ENCODE measurements at regions not wholly inside any gene's neighbourhood (a gene's known extent, or its start where the extent isn't known, plus 50 kb on each side); places are given as distances from the start of the nearest gene placed in this dataset.
"Not testable (repeated sequence)": the region's sequence is repeated elsewhere in the genome, so short reads cannot be mapped to it uniquely, and the experiment has no call there.

DNA sequence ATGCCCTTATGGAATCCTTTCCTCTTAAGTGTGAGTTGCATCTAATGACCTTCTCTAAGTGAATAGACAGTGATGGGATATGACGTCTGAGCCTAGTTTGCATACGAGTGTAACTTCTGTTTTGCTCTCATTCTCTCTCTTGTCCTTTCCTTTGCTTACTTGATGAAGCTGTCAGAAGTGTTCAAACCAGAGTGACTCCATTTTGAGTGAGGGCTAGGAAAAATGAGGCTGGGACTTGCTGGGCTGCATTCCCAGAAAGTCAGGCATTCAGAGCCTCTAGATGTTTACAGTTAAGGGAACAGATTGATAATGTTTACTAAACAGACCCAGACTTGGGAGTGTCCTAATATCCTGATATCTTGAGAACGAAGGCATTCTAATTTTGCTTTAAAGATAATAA lies 311.2 kb upstream of the SOX4 start:
- not testable (repeated sequence) for DNase-seq

DNA sequence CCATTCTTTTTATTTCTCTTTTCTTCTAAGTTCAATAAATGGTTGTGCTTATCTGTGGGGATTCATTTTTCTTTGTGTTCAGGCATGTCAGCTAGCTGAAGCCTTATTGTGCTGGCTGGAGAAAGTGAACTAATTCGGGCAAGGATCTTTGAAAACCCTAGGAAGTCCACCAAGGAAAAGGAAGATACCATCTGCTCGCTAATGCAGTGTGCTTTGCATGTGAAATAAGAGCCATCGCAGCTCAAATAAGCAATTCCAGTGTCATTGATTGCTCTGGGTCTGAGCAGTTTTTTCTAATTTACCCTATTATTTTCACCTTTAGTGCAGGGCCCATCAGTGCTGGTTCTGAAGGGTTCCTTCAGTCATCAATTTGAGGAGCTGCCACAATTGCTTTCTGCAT lies 309.4 kb upstream of the SOX4 start:
- no peak for DNase-seq

DNA sequence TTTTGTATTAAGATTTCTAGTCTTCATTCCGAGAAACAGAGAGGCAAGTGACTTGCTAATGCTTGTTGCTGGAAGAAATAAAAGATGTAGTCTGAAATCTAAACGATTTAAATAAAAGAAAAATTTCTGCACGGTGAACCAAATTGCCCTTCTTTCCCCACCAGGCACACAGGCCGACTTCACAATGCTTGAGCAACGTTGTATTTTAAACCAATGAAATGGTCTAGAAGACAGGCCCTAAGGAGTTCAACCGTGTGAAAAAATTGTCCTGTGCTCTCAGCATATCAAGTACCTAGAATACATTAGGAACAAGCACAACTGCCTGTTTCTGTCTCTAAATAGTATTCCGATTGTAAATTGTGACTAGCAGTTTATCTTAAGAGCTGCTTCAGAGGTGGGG lies 308.8 kb upstream of the SOX4 start:
- no peak for DNase-seq

DNA sequence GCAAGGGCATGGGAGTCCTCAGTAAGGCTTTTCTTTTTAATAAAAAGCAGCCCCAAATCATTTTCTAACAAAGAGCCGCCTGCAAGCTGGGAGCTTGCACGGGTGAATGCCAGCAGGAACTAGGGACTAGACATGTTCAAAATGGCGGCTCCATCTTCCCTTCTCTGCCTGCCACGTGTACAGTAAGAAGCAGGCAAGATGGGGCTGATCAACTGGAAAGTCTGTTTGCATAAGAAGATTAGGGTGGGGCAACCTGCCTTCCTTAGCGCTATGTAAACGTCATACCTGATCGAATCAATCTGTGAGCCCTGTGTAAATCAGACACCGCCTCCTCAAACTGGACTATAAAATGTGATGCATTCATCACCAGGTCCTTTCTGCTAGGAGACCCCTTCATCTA lies 299.4 kb upstream of the SOX4 start:
- no peak for DNase-seq

DNA sequence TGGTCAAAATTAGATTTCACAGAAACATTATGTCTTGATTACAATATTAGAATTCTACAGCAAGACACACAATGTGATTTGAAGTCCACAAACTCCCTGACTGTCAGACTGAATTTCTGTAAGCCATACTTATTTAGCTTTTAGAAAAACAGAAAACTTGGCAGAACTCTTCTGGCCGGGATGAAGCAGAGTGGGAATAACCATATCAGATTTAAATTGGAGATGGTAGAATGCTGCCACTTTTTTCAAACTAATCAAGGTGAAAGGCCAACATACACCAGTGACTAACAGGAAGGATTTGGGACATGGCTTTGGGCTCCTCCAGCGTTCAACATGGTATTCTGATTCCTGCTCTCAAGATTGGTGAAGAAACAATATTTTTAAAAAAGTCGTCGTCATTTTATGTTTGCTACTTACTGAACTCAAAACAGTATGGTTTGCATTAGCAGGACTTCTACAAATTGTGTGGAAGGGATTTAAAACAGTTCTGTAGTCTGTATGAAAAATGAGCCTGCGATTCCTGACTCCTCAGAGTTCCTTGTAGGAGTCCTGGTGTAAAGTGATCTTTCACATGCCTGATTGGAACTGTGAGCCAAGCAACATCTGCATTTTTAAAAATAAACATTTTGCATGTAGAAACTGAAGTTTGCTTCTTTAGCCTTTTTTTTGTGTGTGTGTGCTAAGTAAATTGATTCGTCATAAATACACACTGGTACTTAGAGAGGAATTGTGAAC lies 297.9 kb upstream of the SOX4 start:
- no peak for DNase-seq

DNA sequence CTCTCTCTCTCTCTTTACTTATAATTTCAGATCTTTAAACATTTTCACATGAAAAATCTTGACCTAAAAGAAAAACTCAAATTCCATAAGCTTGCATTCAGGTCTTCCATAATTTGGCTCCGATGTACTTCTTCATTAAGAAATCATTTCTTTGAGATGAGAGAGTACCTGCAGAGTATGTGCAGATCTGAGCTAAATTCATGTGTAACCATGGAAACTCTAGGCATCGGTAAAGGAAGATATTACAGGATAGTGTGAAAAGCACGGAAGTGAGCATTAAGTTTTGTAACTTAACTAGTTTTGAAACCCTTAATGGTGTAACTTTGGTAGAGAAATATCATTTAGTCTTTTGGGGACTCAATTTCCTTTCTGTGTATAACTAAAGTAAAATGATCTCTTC lies 295.9 kb upstream of the SOX4 start:
- DNase-seq: no peak

DNA sequence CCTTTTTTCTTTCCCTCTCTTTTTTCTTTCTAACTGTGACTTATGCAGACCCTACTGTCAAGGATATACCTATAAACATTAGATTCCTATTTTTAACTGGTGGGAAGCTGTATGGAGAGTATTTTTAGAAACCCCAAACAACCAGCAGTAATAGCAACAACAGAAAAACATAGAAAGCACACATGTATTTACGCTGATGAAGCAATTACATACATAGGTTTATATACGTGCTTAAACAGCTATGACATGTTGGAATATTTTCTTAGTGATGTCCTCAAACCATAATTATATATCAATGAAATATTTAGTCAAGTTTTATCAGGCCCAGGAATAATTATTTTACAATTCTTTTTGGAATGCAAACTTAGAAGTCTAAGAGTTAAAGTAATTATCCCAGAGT lies 294.3 kb upstream of the SOX4 start:
- DNase-seq: no peak

DNA sequence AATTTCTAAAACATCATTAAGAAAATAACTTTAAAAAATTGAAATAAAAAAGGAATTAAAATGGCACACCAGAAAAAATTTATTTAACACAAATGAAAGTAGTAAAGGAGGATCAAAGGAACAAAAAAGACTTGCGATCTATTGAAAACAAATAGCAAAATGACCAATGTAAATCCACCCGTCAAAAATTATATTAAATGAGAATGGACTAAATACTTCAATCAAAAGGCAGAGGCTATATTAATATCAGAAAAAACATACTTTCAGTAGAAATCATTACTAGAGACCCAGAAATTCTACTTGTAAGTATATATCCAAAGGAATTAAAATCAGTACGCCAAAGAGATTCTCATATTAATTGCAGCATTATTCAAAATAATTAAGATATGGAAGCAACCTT lies 293.1 kb upstream of the SOX4 start:
- DNase-seq: no peak

DNA sequence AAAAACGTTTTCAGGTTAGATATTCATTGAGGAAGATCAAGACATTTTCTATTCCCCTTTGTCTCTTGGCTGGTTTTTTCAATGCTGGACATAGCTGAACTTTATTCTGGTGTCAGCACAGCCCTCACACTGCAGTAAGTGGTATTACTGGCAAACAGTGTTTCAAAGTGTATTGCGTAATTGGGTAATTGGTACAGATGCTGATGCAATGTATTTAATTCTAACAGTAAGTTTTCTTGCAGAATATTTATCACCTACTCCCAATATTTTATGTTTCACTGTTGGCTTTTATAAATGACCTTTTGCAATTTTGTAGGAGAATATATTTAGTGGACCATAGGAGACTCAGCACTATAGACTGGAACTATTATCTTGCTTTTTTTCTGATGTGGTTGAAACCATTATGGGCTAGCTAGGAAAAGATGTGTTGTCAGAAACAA lies 287.6 kb upstream of the SOX4 start:
- DNase-seq: no peak

DNA sequence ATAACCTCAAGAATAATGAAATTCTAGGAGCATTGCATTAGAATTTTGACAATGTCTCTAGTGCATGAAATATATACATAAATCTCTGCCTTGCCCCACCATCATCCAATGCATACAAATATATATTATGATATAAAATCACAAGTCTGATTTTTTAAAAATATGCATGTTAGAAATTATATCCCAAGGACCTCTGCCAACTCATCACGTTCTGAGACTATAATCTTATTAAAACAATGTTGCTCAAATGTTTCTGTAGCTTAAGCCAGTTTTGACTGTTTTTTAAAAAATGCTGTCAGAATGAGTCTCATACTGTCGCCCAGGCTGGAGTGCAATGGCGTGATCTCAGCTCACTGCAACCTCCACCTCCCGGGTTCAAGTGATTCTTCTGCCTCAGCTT lies 287.0 kb upstream of the SOX4 start:
- no peak for DNase-seq

DNA sequence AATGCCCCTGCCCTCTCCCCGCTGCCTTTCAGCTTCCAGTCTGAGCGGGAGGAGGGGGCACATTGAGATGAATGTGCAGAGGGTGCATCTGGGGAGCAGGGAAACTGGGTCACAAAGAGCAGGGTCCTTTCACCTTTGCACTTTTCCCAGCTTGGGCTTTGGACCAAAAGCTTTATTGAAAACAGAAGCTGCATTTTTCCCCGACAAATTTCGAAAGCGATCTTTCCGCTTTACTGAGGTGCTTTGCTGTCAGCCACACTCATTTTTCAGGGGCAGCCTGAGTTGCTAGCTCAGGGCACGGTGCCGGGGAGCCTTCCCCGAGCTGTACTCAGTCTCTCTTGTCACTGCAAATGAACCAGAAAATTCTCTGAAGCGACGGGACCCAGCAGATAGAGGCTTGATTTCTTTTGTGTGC lies 283.7 kb upstream of the SOX4 start:
- DNase-seq: peak in 2 of 58 donors; percentile 6 to 7

DNA sequence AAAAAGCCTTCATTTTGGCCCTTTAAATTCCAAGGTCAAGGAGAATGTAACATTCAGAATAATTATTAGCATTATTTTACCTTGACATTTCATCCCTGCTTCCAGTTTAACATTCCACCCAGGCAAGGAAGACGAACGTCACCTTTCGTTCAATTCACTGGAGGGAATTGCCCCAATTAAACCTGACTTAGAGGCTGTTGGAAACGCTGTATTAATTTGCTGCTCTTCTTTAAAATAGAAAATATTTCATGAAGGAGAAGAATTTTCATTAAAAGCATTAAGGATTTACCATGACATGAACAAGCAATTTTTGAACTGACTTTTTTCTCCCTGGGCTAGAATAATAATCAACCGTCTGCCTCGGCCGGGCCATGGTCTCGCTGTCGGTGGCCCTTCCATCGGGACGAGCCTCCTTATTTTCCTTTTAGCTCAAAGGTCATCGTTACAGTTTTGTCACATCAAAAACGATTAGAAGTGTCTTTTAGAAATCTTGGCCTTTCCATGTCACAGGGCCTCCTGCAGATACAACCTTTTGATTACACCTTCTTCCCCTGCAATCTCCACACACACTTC lies 282.9 kb upstream of the SOX4 start:
- no peak for DNase-seq

DNA sequence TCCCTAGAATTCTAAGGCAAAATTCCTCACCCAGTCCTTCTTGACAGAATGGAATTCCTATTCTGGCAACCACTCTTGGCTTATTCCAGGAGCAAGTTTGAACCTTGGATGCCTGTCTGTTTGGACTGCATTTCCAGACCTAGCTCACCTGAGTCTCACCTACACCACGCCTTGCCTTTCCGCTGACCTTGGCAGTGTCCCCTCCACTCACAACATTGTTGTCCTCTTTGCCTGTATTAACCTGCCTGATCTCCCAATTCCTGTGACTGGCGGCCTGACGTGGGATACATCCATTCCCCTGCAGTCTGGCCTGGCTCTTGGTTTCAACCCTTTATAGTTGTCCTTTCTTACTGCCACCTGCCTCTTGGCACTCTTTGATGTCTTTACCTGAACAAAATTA lies 281.4 kb upstream of the SOX4 start:
- no peak for DNase-seq

DNA sequence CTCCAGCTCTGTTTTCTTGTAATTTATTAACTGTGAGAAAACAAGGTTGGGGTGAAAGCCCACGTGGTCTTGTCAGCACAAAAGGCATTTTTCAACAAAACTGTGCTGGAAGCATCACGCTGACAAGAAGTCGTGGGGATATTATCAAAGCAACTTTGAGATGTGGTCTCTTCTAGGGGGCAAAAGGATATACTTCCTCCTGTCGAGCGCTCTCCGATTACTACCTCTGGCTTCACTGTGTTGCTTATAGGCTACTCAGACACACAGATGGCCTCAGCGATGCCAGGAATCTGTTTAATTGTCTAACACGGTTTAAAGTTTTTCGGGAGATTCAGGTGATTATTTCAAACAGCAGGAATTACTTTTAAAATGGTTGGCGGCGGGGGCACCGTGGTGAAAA lies 275.9 kb upstream of the SOX4 start:
- DNase-seq: no peak

DNA sequence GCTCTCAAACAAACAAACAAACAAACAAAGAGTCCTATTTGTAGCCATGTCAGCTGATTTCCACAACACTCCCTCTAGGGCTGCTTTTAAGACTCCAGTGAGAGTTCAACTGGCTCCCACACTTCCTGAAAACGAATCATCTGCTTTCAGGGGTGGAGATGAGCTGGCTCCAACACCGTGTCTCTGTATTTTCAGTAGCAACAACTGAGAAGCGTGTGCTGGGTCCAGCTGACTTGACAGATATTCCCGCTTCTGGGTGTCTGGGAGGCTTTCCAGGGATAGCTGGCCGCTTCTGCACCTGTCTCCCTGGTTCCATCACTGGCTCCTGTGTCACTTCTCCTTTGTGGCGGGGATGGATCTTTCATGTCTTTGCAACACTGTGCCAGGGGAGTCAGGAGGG lies 272.5 kb upstream of the SOX4 start:
- DNase-seq: peak in 1 of 58 donors; percentile 8

DNA sequence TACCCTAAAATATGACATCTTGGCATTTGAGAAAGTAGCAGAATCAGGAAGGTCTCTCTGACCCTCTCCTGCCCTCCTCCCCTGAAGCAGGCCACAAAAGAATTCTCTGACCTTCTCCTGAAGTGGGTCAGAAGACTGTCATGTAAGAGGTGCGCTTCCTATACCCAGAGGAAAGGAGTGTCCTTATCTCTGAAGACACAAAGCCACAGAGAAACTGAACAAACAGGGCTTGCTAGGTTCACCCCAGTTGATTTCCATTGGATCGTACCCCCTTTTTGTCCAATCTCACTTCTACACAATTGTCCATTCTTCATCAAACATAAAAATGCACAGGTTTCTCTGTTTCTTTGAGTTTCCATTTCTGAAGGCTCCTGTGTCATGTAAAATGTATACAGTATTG lies 272.0 kb upstream of the SOX4 start:
- DNase-seq: no peak

DNA sequence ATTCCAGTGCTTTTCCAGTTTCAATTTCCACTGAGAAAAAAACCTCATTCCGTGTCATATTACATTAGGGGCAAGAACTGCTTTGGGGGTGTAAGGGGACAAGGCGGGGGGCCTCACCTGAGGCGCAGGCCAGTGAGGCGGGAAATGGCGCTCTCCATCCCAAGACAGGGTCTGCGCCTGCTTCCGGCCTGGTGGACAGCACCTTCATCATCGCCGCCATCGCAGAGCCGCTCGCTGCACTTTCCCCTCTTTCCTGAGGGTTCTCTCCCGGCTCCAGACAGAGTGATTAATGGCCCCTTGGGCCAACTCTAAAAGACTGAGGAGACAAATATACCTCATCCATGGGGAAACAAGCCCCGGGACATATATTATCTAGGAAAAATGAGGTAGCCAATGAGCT lies 270.0 kb upstream of the SOX4 start:
- no peak for DNase-seq

DNA sequence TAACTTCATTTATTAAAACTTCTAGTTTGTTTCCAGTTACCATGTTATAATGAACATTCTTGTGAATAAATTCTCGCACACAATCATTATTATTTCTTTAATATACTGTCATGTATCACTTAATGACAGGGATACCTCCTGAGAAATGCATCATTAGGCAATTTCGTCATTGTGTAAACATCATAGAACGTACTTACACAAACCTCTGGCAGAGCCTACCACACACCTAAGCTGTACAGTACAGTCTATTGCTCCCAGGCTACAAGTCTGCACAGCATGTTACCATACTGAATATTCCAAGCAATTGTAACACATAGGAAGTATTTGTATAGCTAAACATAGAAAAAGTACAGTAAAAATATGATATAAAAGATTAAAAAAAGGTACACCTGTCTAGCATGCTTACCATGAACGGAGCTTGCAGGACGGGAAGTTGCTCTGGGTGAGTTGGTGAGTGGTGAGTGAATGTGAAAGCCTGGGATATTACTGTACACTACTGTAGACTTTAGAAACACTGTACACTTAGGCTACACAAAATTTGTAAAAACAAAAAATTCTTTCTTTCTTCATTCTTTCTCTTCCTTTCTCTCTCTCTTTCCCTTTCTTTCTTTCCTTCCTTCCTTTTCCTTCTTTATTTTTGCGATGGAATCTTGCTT lies 268.2 kb upstream of the SOX4 start:
- DNase-seq: no peak

DNA sequence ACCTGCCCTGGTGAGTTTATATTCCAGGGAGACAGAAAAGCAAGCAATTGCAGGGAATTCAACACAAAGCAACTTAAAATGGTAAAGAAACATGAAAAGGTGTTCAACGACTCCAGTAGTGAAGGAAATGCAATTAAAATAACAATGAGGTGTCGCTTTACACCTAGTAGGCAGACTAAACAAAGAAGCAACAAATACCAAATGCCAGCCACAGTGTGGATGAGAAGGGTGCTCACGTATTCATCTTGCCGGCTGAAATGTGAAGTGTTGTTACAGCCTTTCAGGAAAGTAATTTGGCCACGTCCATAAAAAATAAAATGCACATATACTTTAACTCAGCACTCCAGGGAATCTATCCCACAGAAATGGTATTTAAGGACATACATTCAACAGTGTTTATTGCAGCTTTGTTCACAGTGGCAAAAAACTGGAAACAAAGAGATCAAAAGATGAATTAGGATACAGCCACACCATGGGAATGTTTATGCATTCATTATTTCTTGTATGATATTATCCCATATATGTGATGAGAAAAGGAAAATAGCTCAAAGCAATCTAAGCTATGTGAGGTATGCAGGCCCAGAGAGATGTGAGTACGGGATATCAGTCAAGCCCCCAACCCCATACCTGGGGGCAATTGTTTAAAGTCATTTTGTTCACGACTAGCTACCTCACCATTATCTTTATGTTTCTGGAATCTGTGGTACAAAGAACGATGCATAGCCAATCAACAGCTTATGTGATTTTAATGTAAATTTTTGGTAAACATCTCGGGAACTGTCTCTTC lies 266.0 kb upstream of the SOX4 start:
- no peak for DNase-seq

DNA sequence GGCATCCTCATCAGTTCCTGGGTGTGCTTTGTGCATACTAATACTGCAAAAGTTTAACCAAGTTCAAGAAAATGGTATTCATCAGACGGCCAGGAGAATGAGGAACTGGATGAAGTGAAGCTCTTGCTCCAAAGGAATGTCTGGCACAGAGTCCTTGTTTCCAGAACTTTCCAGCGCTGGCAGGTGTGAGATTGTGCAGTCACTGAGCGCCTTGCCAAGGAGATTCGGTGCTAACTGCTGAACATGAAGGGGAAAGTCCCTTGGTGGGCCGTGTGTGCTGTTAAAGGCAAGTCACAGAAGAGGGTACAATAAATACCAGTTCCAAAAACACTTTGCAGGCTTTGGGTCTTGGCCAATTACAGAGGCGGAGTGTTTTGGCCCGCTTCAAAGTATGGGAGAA lies 262.3 kb upstream of the SOX4 start:
- peak in 1 of 58 donors; percentile 15 for DNase-seq

DNA sequence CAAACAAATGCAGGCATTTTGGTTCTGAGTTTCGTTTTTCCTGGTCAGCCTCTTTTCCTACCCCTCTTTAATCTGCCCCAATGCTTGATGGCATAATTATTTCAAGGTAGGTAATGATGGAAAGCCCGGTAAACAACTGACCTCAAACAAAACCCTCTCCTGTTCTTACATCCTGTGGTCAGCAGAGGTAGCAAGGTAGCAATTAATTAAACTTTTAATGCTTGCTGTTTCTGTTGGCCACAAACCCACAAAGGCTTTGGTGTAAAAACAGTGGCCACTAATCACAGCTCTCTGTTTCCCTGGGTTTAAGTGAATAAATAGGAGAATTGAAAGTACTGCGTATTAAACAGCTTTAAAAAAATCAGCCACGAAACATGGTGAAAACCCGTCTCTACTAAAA lies 261.5 kb upstream of the SOX4 start:
- no peak for DNase-seq

DNA sequence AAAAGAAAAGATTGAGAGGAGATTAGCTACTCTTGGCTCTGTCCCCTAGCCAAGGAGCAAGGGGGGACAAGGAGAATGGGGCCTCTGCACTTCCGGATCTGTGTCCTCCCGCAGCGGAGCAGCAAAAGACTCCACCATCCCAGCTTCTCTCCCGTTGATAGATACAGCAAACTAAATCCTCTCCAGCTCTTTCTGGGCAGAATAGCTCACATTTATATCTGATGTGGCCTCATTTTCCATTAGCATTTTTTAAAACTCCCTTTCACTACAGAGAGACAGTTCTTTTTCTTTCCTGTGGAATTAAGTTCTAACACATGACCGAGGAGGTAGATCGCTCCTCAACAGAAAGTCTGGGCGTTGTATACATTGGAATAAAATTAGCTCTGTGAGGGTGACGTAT lies 260.9 kb upstream of the SOX4 start:
- DNase-seq: no peak

Data from anterior cingulate cortex (tissue), 58 donors.